NCI-H526 treated with DMSO at 0.1 percent for 48 hours (cell line): ENCODE measurements at regions not wholly inside any gene's neighbourhood (a gene's known extent, or its start where the extent isn't known, plus 50 kb on each side); places are given as distances from the start of the nearest gene placed in this dataset.

Experiments
- DNase-seq: peaks from one replicate; lab custom pipeline; 2025; lab: John Stamatoyannopoulos, UW

- DNase-seq = no peak
These were observed 58.8 kb upstream of the ZNF804B start for GRCh38 chr7:88700725-88701124.

GRCh38 chr7:88694207-88694606, 65.3 kb upstream of the ZNF804B start:
- DNase-seq = no peak

GRCh38 chr7:88693131-88693530, 66.4 kb upstream of the ZNF804B start:
- no peak for DNase-seq

GRCh38 chr7:88692493-88692892, 67.0 kb upstream of the ZNF804B start:
- no peak for DNase-seq

- no peak for DNase-seq
These were observed 69.7 kb upstream of the ZNF804B start for GRCh38 chr7:88689821-88690220.

GRCh38 chr7:88688222-88688621, 71.3 kb upstream of the ZNF804B start:
- DNase-seq = no peak

DNA sequence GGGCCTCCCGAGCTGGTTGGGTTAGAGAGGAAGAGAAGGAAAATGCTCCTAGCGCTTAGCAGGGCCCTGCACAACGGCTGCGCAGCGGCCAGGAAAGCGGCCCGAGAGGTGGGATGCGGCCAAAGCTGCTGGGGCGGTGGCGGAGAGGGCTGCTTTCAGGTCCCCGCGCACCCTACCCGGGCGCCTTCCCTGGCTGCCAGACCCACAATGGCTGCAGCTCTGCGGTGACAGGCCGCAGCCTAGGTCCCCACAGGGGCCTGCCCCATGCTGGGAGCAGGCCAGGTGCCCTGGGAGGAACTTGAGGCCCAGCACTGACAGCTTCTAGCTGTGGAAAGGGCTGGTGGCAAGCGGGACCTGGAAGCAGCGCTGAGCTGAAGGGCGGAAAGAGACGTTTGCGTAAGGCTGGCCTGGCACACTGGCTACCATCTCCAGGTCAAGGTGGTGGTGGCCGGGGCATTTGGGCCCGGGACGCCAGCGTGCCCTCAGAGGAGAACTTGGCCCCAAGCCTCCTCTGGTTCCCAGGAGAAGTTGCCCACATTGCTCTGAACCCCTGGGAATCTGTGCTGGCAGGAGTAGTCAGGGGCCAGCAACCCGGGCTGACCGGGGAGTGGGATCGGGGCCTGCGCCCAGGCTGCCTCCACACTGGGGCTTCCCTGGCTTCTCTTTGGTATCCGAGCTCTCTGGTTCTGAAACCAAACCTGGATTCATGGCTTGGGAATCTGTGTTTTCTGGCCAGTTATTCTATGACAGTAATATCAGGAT, 72.9 kb upstream of the ZNF804B start:
- no peak for DNase-seq

DNA sequence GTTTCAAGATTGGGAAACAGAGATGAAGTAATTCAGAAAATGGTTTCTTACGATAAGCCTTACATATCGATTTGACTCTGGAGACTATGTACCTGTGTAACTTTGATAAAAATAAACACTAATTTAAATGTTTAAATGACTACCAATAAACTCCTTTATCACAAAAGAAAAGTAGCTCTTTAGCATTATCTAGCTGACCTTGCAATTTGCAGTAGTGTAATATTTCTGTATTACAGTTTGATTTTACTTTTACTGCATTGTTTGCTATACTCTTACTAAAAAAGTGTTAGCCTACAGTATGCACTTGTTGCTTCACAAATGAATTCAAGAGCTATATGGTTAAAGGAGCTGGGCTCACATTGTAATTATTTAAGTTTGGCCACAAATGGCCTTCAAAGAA, 77.8 kb upstream of the ZNF804B start:
- DNase-seq = no peak

DNA sequence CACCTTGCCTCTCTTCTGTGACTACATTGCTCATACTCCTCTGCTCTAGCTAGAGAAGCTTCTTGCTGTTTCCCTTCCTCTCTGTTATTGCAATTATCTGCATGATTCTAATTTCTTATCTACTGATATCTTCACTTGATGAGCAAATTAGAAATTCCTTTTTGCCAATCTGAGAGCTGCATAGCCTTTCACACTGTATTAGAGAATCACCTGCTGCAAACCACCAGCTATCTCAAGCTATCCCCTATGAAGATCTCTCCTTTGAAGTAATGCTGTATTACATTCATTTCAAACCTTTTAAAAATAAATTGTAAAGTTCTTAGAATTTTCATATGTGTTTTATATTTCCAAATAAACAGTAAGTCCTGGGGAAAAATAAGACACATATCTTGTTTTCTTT, 89.0 kb upstream of the ZNF804B start:
- DNase-seq = no peak

GRCh38 chr7:88669913-88670312, 89.6 kb upstream of the ZNF804B start:
- DNase-seq = no peak

DNA sequence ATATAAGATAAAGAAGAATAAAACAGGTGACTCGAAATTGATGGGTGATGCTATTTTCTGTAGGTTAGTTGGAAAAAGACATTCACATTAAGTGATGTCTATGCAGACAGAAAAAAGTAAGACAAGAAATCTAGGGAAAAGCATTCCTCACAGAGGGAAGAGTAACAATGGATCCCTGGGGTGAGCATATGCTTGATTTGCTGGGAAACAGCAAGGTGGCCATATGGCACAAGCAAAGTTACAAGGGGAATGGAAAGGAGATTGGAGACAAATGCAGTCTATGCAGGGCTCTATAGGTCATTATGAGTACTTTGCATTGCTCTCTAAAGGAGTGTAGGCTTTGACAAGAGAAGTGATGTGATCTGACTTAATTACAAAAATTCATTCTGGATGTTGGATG, 90.9 kb upstream of the ZNF804B start:
- no peak for DNase-seq

- DNase-seq = no peak
These were observed 92.9 kb upstream of the ZNF804B start for GRCh38 chr7:88666626-88667025.

GRCh38 chr7:88665892-88666514, 93.5 kb upstream of the ZNF804B start:
- DNase-seq = no peak

DNA sequence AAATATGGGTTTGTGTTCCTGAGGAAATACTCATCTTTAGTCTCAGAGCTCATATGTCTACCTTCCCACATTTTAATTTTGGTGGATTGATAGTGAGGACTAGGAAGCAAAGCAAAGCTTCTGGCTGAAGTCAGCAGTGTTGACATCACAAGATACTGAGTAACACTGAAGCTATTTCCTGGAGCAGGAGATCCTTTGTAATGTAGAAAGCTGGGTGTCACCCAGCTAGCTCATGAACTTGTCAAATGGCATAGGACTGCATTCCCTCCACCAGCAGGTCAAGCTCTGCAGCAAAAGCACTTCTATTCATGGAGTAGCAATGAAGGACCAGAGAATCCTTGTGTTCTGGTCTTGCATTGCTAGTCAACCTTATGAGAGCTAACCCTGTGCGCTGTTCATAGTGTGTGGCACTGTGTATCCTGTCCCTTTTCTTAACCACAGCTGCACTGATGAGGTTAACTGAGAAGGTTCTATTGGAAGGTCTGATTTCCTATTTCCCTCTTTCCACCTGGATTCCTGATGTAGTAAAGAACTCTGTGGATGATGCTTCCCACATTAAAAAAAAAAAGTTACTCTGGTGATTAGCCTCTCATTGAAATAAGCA, 94.8 kb upstream of the ZNF804B start:
- no peak for DNase-seq

DNA sequence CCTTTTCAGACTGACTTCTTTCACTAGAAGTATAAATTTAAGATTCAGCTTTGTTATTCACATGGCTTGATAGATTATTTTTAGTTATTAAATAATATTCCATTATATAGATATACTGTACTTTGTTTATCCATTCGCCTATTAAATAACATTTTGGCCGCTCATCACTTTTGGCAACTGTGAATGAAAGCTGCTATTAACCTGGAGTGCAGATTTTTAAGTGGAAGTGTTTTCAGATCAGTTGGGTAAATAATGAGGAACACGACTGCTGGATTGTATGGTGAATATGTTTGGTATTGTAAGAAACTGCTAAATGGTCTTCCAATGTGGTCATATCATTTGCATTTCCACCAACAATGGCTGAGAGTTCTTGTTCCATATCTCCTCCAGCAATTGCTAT, 97.6 kb upstream of the ZNF804B start:
- no peak for DNase-seq

- no peak for DNase-seq
These were observed 111.7 kb upstream of the ZNF804B start for GRCh38 chr7:88647825-88648224.

DNA sequence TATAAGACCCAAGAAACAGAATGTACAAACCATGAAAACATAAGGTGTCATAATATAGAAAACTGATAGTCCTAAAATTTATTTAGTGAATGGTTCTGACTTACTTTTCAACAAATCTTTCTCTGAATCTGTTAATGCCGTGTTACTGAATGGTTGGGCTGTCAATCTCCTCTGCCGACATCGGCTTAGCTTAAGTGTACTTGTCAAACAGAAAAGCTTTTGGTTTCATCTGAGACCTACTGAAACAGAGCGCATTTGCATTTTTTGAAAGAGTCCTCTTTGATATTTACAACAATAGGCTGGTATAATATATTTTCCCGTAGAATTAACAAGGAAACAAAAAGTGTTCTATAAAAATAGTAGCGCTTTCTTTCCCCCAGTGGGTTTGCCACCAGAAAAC, 120.9 kb upstream of the ZNF804B start:
- DNase-seq = no peak

DNA sequence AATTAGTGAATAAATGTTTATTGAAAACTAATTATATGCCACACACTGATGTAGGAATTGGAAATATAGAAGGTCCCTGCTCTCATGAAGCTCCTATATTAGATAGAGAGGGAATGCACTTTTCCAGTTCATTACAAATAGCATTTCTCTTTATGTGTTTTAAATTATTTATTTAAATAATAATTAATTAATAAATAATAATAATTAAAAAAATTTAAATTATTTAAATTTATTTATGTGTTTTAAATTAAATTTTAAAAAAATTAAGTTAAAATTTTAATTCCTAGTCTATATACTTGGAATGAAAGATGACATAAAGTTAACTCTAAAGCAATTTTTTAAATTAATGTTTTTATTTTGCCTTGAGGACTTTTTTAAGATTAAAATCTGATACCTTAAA, 121.7 kb upstream of the ZNF804B start:
- DNase-seq = no peak

DNA sequence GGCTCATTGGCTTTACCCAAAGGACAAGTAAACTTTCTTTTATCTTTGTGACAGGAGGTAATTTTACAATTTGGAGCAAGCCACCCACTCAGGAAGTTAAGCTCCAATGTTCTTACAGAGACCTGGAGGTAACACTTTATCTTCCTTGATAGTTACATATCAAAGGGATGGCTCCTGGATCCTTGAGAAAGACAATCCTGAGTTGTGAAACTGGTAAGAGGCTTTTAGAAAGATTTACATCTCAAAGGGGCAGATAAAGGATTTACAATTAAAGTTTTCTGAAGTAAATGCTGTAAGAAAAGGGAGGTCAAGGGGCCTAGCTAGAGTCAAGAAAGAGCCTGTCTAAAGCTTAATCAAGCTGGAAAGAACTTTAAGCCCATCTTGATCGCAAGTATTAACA, 124.4 kb upstream of the ZNF804B start:
- no peak for DNase-seq

DNA sequence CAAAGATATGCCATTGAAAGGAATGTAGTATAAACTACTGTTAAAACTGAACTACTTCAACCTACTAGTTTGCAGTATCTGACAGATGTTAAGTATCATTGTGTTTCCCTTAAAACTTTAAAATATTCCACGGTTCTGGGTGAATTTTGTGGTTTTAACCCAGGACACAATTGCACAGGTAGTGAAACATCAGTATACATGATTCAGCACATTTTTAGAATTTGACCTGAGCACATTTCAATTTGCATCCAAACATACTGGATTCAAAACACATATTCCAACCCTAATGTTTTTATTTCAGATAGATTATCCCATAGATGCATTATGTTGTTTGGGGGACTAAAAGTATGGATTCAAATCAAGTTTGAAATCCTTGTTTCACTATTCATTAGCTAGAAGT, 129.9 kb upstream of the ZNF804B start:
- DNase-seq = no peak

- DNase-seq = no peak
These were observed 131.0 kb upstream of the ZNF804B start for GRCh38 chr7:88628363-88629085.

GRCh38 chr7:88617185-88617584, 142.3 kb upstream of the ZNF804B start:
- no peak for DNase-seq

GRCh38 chr7:88615336-88615735, 144.2 kb upstream of the ZNF804B start:
- DNase-seq = no peak
